ENCODE measurements at regions not wholly inside any gene's neighbourhood (a gene's known extent, or its start where the extent isn't known, plus 50 kb on each side); places are given as distances from the start of the nearest gene placed in this dataset.

DNA sequence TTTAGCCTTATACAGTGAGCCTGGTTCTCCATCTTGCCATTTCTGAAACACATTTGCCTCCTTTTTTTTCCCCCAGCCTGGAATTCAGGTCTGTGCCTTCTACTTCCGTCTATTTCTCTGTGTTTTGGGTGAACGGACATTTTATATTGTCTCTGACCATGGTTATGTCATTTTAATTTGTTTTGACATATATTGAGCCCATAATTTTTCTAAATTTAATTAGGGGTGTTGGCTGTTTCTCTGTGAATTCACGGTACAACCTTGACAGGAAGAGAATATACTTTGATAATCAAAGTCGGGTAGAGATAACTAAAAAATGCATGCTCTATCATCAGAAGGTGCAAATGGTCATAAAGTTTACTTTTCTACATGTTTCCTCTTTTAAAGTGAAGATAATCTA lies 361.4 kb downstream of the VGLL3 start:
- TF ChIP-seq EZH2 (IDR thresholded peaks at IDR 0.05; ENCODE audit: insufficient read depth, poor library complexity, severe bottlenecking) (no peak), EZH2phosphoT487 (IDR thresholded peaks at IDR 0.05; ENCODE audit: insufficient read depth, low read depth) (no peak)

All from GM23248 (cell line).